OCI-LY1 (cell line): ENCODE measurements at regions not wholly inside any gene's neighbourhood (a gene's known extent, or its start where the extent isn't known, plus 50 kb on each side); places are given as distances from the start of the nearest gene placed in this dataset.
"Not testable (repeated sequence)": the region's sequence is repeated elsewhere in the genome, so short reads cannot be mapped to it uniquely, and the experiment has no call there.

ENCODE experiments used
- H2AFZ ChIP-seq: fragments of 200-600 bp; sonication (generic), shearing (Covaris generic); 2 replicates; pipeline ENCODE4 v1.6.0; 2014; ENCODE audit warnings: antibody characterized with exemption, mild to moderate bottlenecking, low read length
- H3F3A ChIP-seq: fragments of 200-600 bp; sonication (generic), shearing (Covaris generic); 2 replicates; pipeline ENCODE4 v1.6.0; 2014; ENCODE audit warnings: mild to moderate bottlenecking, antibody characterized with exemption, low read length, moderate library complexity; ENCODE audit not compliant: insufficient read depth
- H3K27ac ChIP-seq: fragments of 200-600 bp; sonication (generic); 2 replicates; pipeline ENCODE4 v1.5.1; 2014; ENCODE audit warnings: low read length, mixed run types, mild to moderate bottlenecking, low read depth; ENCODE audit not compliant: poor library complexity, severe bottlenecking
- H3K27me3 ChIP-seq: fragments of 200-600 bp; sonication (generic); 2 replicates; pipeline ENCODE4 v1.6.0; 2014; ENCODE audit warnings: antibody characterized with exemption, mild to moderate bottlenecking, low read length, moderate library complexity; ENCODE audit not compliant: insufficient read depth
- H3K36me3 ChIP-seq: fragments of 200-600 bp; sonication (generic); 2 replicates; pipeline ENCODE4 v1.6.1; 2014; ENCODE audit warnings: mild to moderate bottlenecking, antibody characterized with exemption, low read length, moderate library complexity, mixed read lengths; ENCODE audit not compliant: insufficient read depth
- H3K4me1 ChIP-seq: fragments of 200-600 bp; sonication (generic); 2 replicates; pipeline ENCODE4 v1.5.1; 2014; ENCODE audit warnings: mild to moderate bottlenecking, low read length, moderate library complexity; ENCODE audit not compliant: insufficient read depth, severe bottlenecking
- H3K4me2 ChIP-seq: fragments of 200-600 bp; sonication (generic), shearing (Covaris generic); 2 replicates; pipeline ENCODE4 v1.6.1; 2014; ENCODE audit warnings: low read length
- H3K4me3 ChIP-seq: fragments of 200-600 bp; sonication (generic); 2 replicates; pipeline ENCODE4 v1.5.1; 2014; ENCODE audit warnings: low read length, low read depth, mild to moderate bottlenecking, mixed read lengths; ENCODE audit not compliant: poor library complexity, severe bottlenecking
- H3K79me2 ChIP-seq: fragments of 200-600 bp; shearing (Covaris generic); 2 replicates; pipeline ENCODE4 v1.6.1; 2016; ENCODE audit warnings: mixed run types, low read length, mixed read lengths; ENCODE audit not compliant: insufficient read depth
- H3K9ac ChIP-seq: fragments of 200-600 bp; sonication (generic), shearing (Covaris generic); 2 replicates; pipeline ENCODE4 v1.6.1; 2014; ENCODE audit warnings: mild to moderate bottlenecking, low read length, mixed read lengths
- H3K9me2 ChIP-seq: fragments of 200-600 bp; sonication (generic), shearing (Covaris generic); 2 replicates; pipeline ENCODE4 v1.6.1; 2014; ENCODE audit warnings: low read depth, mild to moderate bottlenecking, low read length, mixed read lengths
- H3K9me3 ChIP-seq: fragments of 200-600 bp; shearing (Covaris generic); 2 replicates; pipeline ENCODE4 v1.6.1; 2014; ENCODE audit warnings: low read length, mixed read lengths
- H4K20me1 ChIP-seq: fragments of 200-600 bp; sonication (generic), shearing (Covaris generic); 2 replicates; pipeline ENCODE4 v1.6.0; 2016; ENCODE audit warnings: mild to moderate bottlenecking, low read length; ENCODE audit not compliant: insufficient read depth
- EZH2 ChIP-seq: fragments of 200-600 bp; sonication (generic), shearing (Covaris generic); IDR thresholded peaks from 2 replicates; pipeline ENCODE4 v1.8.0; 2017; ENCODE audit warnings: borderline replicate concordance, mixed run types, mild to moderate bottlenecking, antibody characterized with exemption, low read length, moderate library complexity, mixed read lengths
- TF ChIP-seq, protein P1 (sequence below): fragments of 200-600 bp; sonication (generic), shearing (Covaris generic); IDR thresholded peaks from 2 replicates; pipeline ENCODE4 v1.5.1; 2017; ENCODE audit warnings: mild to moderate bottlenecking, antibody characterized with exemption, low read length, moderate library complexity, mixed read lengths

- H3K36me3 ChIP-seq: no peaks in the 10 kb centered on the region
- no peak overlapping the region for H3K27ac ChIP-seq
- no peaks in the 10 kb centered on the region for H4K20me1 ChIP-seq
- no peaks in the 10 kb centered on the region for H3K9me3 ChIP-seq
- H3F3A ChIP-seq: no peaks in the 10 kb centered on the region
- H2AFZ ChIP-seq: no peak overlapping the region
- no peak overlapping the region for H3K4me2 ChIP-seq
- no peaks in the 10 kb centered on the region for H3K9me2 ChIP-seq
- no peak overlapping the region for H3K4me3 ChIP-seq
- TF ChIP-seq, protein P1, sequence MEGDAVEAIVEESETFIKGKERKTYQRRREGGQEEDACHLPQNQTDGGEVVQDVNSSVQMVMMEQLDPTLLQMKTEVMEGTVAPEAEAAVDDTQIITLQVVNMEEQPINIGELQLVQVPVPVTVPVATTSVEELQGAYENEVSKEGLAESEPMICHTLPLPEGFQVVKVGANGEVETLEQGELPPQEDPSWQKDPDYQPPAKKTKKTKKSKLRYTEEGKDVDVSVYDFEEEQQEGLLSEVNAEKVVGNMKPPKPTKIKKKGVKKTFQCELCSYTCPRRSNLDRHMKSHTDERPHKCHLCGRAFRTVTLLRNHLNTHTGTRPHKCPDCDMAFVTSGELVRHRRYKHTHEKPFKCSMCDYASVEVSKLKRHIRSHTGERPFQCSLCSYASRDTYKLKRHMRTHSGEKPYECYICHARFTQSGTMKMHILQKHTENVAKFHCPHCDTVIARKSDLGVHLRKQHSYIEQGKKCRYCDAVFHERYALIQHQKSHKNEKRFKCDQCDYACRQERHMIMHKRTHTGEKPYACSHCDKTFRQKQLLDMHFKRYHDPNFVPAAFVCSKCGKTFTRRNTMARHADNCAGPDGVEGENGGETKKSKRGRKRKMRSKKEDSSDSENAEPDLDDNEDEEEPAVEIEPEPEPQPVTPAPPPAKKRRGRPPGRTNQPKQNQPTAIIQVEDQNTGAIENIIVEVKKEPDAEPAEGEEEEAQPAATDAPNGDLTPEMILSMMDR: no peak
- no peak for TF ChIP-seq EZH2
- no peak overlapping the region for H3K9ac ChIP-seq
- H3K79me2 ChIP-seq: no peaks in the 10 kb centered on the region
- no peaks in the 10 kb centered on the region; the same call in 1 of the 2 replicates for H3K27me3 ChIP-seq
- no peaks in the 10 kb centered on the region for H3K4me1 ChIP-seq
Measured at GRCh38 chr19:13681509-13681908, 82.8 kb upstream of the MRI1 start.

DNA sequence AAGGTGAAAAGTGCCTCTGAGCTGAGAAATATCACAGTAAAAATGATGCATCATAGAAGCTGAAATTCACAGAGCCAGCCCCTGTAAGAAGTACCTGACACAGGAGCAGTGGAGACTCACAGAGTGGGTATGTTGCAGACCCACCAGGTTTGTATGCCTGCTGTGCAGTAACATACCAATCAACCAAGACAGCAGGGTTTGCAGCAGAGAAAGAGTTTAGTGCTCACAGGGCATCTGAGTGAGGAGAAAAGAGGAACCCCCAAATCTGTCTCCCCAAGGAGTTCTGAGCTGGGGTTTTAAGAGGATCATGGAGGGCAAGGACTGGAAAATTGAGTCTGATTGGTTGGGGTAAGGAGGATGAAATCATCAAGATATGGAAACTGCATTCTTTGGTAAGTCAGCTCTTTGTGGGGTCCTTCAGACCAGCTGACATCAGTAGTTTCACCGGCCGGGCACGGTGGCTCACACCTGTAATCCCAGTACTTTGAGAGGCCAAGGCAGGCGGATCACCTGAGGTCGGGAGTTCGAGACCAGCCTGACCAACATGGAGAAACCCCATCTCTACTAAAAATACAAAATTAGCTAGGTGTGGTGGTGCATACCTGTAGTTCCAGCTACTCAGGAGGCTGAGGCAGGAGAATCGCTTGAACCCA lies 83.5 kb upstream of the MRI1 start:
- not testable (repeated sequence) for H3K4me3 ChIP-seq, H3K79me2 ChIP-seq, H3K27ac ChIP-seq, H3K9ac ChIP-seq, H3K36me3 ChIP-seq, H3F3A ChIP-seq, H3K9me3 ChIP-seq, H4K20me1 ChIP-seq, H3K4me1 ChIP-seq, H2AFZ ChIP-seq, H3K9me2 ChIP-seq, H3K4me2 ChIP-seq, H3K27me3 ChIP-seq

GRCh38 chr19:13676967-13677366 lies 87.4 kb upstream of the MRI1 start:
- not testable (repeated sequence) for H3K9me2 ChIP-seq, H2AFZ ChIP-seq, H3K27me3 ChIP-seq, H3K27ac ChIP-seq, H3K4me3 ChIP-seq, H3K4me1 ChIP-seq, H3K36me3 ChIP-seq, H3K9ac ChIP-seq, H3F3A ChIP-seq, H3K79me2 ChIP-seq, H3K9me3 ChIP-seq, H3K4me2 ChIP-seq, H4K20me1 ChIP-seq

DNA sequence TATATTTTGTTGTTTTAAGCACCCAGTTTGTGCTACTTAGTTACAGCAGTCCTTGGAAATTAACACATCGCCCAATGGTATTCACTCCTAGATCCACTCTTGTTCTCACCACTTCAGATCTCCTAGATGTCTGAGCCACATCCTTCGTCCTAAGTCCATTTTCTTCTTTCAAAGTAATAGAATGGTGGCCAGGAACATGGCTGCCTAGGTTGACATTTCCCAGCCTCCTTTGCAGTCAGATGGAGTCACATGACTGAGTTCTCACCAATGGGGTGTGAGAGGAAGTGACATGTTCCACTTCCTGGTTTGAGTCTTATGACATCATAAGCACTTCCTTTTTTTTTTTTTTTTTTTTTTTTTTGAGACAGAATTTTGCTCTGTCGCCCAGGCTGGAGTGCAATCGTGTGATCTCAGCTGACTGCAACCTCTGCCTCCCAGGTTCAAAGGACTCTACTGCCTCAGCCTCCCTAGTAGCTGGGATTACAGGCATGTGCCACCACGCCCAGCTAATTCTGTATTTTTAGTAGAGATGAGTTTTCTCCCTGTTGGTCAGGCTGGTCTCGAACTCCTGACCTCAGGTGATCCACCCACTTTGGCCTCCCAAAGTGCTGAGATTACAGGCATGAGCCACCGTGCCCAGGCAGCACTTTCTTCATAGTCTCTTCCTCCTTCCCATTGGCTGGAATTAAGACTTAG lies 91.7 kb upstream of the MRI1 start:
- not testable (repeated sequence) for H3K4me1 ChIP-seq, H3K27ac ChIP-seq, H4K20me1 ChIP-seq, H3K36me3 ChIP-seq, H3K9ac ChIP-seq, H3F3A ChIP-seq, H3K9me3 ChIP-seq, H3K79me2 ChIP-seq, H3K9me2 ChIP-seq, H3K27me3 ChIP-seq, H3K4me2 ChIP-seq
- Histone ChIP-seq H2AFZ (peak overlapping the region; percentile 96; the same call in 1 of the 2 replicates), H3K4me3 (peak overlapping the region; percentile 26)
